Choroid plexus epithelial cell (primary cell): ENCODE measurements at regions not wholly inside any gene's neighbourhood (a gene's known extent, or its start where the extent isn't known, plus 50 kb on each side); places are given as distances from the start of the nearest gene placed in this dataset.
"Not testable (repeated sequence)": the region's sequence is repeated elsewhere in the genome, so short reads cannot be mapped to it uniquely, and the experiment has no call there.

Experiments
- DNase-seq: peaks from one replicate; pipeline ENCODE4 v3.0.0-alpha.2; 2010; ENCODE audit warnings: low read depth
- H3K4me3 ChIP-seq: 2 replicates; pipeline ENCODE4 v1.5.1; 2011; ENCODE audit warnings: low read depth, mild to moderate bottlenecking, control low read depth, low read length, moderate library complexity
- CTCF ChIP-seq: conservative IDR thresholded peaks from 2 replicates; pipeline ENCODE4 v1.5.1; 2011; ENCODE audit warnings: low read depth, mild to moderate bottlenecking, control low read depth, inconsistent platforms, low read length, moderate library complexity

GRCh38 chr3:125715651-125716050 is 120.4 kb upstream of the OSBPL11 start:
- TF ChIP-seq CTCF, result no peak
- H3K4me3 ChIP-seq, result no peak overlapping the region
- no peak for DNase-seq

GRCh38 chr3:125732151-125732550 is 136.9 kb upstream of the OSBPL11 start:
- peak; percentile 3 for DNase-seq

GRCh38 chr3:125741991-125742718 is 146.9 kb upstream of the OSBPL11 start:
- DNase-seq, H3K4me3 ChIP-seq: not testable (repeated sequence)

More at GRCh38 chr3:125732151-125732550, 136.9 kb upstream of the OSBPL11 start:
- H3K4me3 ChIP-seq, result not testable (repeated sequence)

- H3K4me3 ChIP-seq, result not testable (repeated sequence)
- peak; percentile 26 for TF ChIP-seq CTCF
- DNase-seq, result peak; percentile 46
Observed at GRCh38 chr3:125742845-125743244, 147.5 kb upstream of the OSBPL11 start.

GRCh38 chr3:125757050-125757449 is 161.8 kb upstream of the OSBPL11 start:
- peak; percentile 12 for DNase-seq
- not testable (repeated sequence) for H3K4me3 ChIP-seq

GRCh38 chr3:125758641-125759130 is 163.4 kb upstream of the OSBPL11 start:
- H3K4me3 ChIP-seq, DNase-seq: not testable (repeated sequence)

GRCh38 chr3:125762601-125763000 is 167.3 kb upstream of the OSBPL11 start:
- H3K4me3 ChIP-seq, DNase-seq: not testable (repeated sequence)

GRCh38 chr3:125766285-125766826 is 171.1 kb upstream of the OSBPL11 start:
- peak; percentile 35 for TF ChIP-seq CTCF
- DNase-seq, result peak; percentile 34
- H3K4me3 ChIP-seq, result peak overlapping the region; percentile 54

- H3K4me3 ChIP-seq, DNase-seq: not testable (repeated sequence)
Observed at GRCh38 chr3:125766931-125767330, 171.6 kb upstream of the OSBPL11 start.

- no peak overlapping the region for H3K4me3 ChIP-seq
- TF ChIP-seq CTCF, result no peak
Observed at GRCh38 chr3:125767641-125768040, 172.3 kb upstream of the OSBPL11 start.

GRCh38 chr3:125768821-125769220 is 173.5 kb upstream of the OSBPL11 start:
- H3K4me3 ChIP-seq, DNase-seq: not testable (repeated sequence)

More at GRCh38 chr3:125767641-125768040, 172.3 kb upstream of the OSBPL11 start:
- DNase-seq, result no peak

- not testable (repeated sequence) for DNase-seq, H3K4me3 ChIP-seq
Observed at GRCh38 chr3:125771506-125771905, 176.2 kb upstream of the OSBPL11 start.

GRCh38 chr3:125774433-125775034 is 179.2 kb upstream of the OSBPL11 start:
- DNase-seq, H3K4me3 ChIP-seq: not testable (repeated sequence)

GRCh38 chr3:125775106-125775505 is 179.8 kb upstream of the OSBPL11 start:
- not testable (repeated sequence) for H3K4me3 ChIP-seq, DNase-seq
